Ishikawa (cell line): ENCODE measurements at regions not wholly inside any gene's neighbourhood (a gene's known extent, or its start where the extent isn't known, plus 50 kb on each side); places are given as distances from the start of the nearest gene placed in this dataset.

Source experiments
- CEBPB ChIP-seq: IDR thresholded peaks from 2 replicates; pipeline ENCODE4 v1.6.1; 2012
- CREB1 ChIP-seq: IDR thresholded peaks from 2 replicates; pipeline ENCODE4 v1.6.1; 2012; ENCODE audit warnings: low read depth
- EGR1 ChIP-seq: IDR thresholded peaks from 2 replicates; pipeline ENCODE4 v1.6.1; 2012
- EP300 ChIP-seq: IDR thresholded peaks from 2 replicates; pipeline ENCODE4 v1.6.1; 2012; ENCODE audit warnings: borderline replicate concordance
- FOXM1 ChIP-seq: IDR thresholded peaks from 2 replicates; pipeline ENCODE4 v1.6.1; 2012; ENCODE audit warnings: low read depth, borderline replicate concordance
- MAX ChIP-seq: IDR thresholded peaks from 2 replicates; pipeline ENCODE4 v1.6.1; 2012
- NFIC ChIP-seq: IDR thresholded peaks from 2 replicates; pipeline ENCODE4 v1.6.1; 2012
- RAD21 ChIP-seq: IDR thresholded peaks from 2 replicates; pipeline ENCODE4 v1.6.1; 2012; ENCODE audit warnings: low read depth
- TAF1 ChIP-seq: IDR thresholded peaks from 2 replicates; pipeline ENCODE4 v1.6.1; 2012; ENCODE audit warnings: low read depth, mild to moderate bottlenecking
- TCF12 ChIP-seq: IDR thresholded peaks from 2 replicates; pipeline ENCODE4 v1.6.1; 2012; ENCODE audit warnings: low read depth
- TEAD4 ChIP-seq: IDR thresholded peaks from 2 replicates; pipeline ENCODE4 v1.6.1; 2012
- USF1 ChIP-seq: IDR thresholded peaks from 2 replicates; pipeline ENCODE4 v1.6.1; 2012
- YY1 ChIP-seq: IDR thresholded peaks from 2 replicates; pipeline ENCODE4 v1.6.1; 2012; ENCODE audit warnings: low read depth
- ZBTB7A ChIP-seq: IDR thresholded peaks from 2 replicates; pipeline ENCODE4 v1.6.1; 2012; ENCODE audit warnings: low read depth
- TF ChIP-seq, protein P1 (sequence below): IDR thresholded peaks from 2 replicates; pipeline ENCODE4 v1.6.1; 2012; ENCODE audit warnings: low read depth, mild to moderate bottlenecking

DNA sequence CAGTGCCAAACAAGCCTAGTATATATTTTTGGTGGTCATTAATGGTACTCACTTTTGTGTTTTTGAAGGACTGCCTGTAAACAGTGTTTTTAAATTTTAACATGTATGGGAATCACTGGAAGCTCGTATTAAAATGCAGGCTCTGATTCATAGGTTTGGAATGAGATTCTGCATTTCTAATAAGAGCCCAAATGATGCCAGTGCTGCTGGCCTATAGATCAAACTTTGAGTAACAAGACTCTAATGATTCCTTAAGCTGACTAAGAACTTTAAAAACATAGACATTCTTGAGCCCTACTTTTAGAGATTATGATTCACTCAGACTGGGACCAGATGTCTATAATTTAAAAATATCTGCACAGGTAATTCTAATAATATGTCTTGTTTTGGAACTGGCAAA, 823.2 kb upstream of the LCORL start:
- TF ChIP-seq RAD21 = no peak
- TF ChIP-seq USF1 = no peak
- no peak for TF ChIP-seq ZBTB7A
- TF ChIP-seq FOXM1 = no peak
- no peak for TF ChIP-seq MAX
- no peak for TF ChIP-seq YY1
- TF ChIP-seq TCF12 = no peak
- no peak for TF ChIP-seq TEAD4
- TF ChIP-seq, protein P1, sequence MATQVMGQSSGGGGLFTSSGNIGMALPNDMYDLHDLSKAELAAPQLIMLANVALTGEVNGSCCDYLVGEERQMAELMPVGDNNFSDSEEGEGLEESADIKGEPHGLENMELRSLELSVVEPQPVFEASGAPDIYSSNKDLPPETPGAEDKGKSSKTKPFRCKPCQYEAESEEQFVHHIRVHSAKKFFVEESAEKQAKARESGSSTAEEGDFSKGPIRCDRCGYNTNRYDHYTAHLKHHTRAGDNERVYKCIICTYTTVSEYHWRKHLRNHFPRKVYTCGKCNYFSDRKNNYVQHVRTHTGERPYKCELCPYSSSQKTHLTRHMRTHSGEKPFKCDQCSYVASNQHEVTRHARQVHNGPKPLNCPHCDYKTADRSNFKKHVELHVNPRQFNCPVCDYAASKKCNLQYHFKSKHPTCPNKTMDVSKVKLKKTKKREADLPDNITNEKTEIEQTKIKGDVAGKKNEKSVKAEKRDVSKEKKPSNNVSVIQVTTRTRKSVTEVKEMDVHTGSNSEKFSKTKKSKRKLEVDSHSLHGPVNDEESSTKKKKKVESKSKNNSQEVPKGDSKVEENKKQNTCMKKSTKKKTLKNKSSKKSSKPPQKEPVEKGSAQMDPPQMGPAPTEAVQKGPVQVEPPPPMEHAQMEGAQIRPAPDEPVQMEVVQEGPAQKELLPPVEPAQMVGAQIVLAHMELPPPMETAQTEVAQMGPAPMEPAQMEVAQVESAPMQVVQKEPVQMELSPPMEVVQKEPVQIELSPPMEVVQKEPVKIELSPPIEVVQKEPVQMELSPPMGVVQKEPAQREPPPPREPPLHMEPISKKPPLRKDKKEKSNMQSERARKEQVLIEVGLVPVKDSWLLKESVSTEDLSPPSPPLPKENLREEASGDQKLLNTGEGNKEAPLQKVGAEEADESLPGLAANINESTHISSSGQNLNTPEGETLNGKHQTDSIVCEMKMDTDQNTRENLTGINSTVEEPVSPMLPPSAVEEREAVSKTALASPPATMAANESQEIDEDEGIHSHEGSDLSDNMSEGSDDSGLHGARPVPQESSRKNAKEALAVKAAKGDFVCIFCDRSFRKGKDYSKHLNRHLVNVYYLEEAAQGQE = no peak
- TF ChIP-seq EGR1 = no peak
- no peak for TF ChIP-seq EP300
- TF ChIP-seq TAF1 = no peak
- no peak for TF ChIP-seq CREB1
- no peak for TF ChIP-seq CEBPB
- TF ChIP-seq NFIC = no peak

GRCh38 chr4:18842431-18842830, 820.9 kb upstream of the LCORL start:
- TF ChIP-seq YY1 (no peak), NFIC (no peak), ZBTB7A (no peak), CREB1 (no peak), EP300 (no peak), TAF1 (no peak), USF1 (no peak), TEAD4 (no peak), TCF12 (no peak), RAD21 (no peak), MAX (no peak), FOXM1 (no peak)

DNA sequence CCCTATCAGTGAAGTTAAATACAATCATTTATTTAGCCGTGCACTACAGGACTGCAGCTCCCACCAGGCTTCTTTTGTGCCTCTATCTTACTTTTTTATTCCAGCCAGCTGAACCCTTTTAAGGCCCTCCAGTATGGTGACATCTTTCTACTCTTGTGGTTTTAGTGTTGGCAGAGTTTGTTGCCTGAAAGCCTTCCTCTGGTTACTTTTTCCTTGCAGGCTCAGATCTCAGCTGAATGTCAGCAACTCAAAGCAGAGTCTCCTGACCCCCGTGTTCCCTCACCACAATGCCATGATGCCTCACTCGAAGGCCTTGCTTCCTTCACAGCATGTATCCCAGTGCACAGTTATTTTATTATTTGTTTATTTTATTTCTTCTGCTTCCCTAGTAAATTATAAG, 818.9 kb upstream of the LCORL start:
- no peak for TF ChIP-seq YY1
- no peak for TF ChIP-seq EP300
- no peak for TF ChIP-seq ZBTB7A
- no peak for TF ChIP-seq NFIC
- TF ChIP-seq, protein P1 = no peak
- TF ChIP-seq CREB1 = no peak
- no peak for TF ChIP-seq TAF1
- TF ChIP-seq CEBPB = no peak
- TF ChIP-seq TCF12 = no peak

DNA sequence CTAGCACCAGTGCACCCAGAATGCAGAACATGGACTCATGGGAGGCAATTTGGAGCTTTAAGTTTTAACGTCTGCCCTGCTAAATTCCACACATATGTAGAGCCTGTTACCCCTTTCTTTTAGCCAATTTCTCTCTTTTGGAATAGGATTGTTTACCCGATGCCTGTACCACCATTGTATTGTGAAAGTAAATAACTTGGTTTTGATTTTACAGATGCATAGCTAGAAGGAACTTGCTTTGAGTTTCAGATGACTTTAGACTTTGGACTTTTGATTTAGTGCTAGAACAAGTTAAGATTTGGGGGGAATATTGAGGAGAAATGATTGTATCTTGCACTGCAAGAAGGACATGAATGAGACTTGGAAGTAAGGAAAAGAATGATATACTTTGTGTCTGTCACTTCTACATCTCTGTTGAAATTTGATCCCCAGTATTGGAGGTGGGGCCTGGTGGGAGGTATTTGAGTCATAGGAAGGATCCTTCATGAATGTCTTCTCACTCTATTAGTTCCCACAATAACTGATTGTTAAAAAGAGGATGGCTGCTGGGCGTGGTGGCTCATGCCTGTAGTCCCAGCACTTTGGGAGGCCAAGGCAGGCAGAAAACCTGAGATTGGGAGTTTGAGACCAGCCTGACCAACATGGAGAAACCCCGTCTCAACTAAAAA, 794.8 kb upstream of the LCORL start:
- TF ChIP-seq EGR1 = no peak
- no peak for TF ChIP-seq CREB1
- TF ChIP-seq FOXM1 = no peak
- TF ChIP-seq CEBPB = no peak
- TF ChIP-seq ZBTB7A = no peak
- TF ChIP-seq RAD21 = no peak
- no peak for TF ChIP-seq NFIC
- no peak for TF ChIP-seq TCF12
- TF ChIP-seq TAF1 = no peak
- TF ChIP-seq MAX = no peak
- TF ChIP-seq EP300 = no peak
- TF ChIP-seq, protein P1 = no peak
- TF ChIP-seq YY1 = no peak
- TF ChIP-seq USF1 = no peak
- TF ChIP-seq TEAD4 = no peak
